WTC11 (cell line): ENCODE measurements at regions not wholly inside any gene's neighbourhood (a gene's known extent, or its start where the extent isn't known, plus 50 kb on each side); places are given as distances from the start of the nearest gene placed in this dataset.

Source experiments
- HMGA2 ChIP-seq: fragments of 250-450 bp; sonication (Bioruptor Pico); IDR thresholded peaks from 2 replicates; pipeline ENCODE4 v1.4.0; 2021; ENCODE audit warnings: mild to moderate bottlenecking, moderate library complexity
- JUN ChIP-seq: sonication (generic); formaldehyde crosslinking; IDR thresholded peaks from 2 replicates; pipeline ENCODE4 v1.8.0; 2023; ENCODE audit warnings: mild to moderate bottlenecking, missing genetic modification reagents
- NFYB ChIP-seq: sonication (generic); formaldehyde crosslinking; conservative IDR thresholded peaks from 2 replicates; pipeline ENCODE4 v1.8.0; 2022; ENCODE audit warnings: low read depth, missing genetic modification reagents
- SP1 ChIP-seq: sonication (generic); formaldehyde crosslinking; conservative IDR thresholded peaks from 2 replicates; pipeline ENCODE4 v1.8.1; 2022; ENCODE audit warnings: missing genetic modification reagents
- ZBTB21 ChIP-seq: sonication (generic); formaldehyde crosslinking; IDR thresholded peaks from 2 replicates; pipeline ENCODE4 v1.8.1; 2023; ENCODE audit warnings: mild to moderate bottlenecking, missing genetic modification reagents, borderline replicate concordance
- TF ChIP-seq, protein P1 (sequence below): fragments of 200-600 bp; IDR thresholded peaks from 2 replicates; pipeline ENCODE4 v1.8.0; 2022; ENCODE audit warnings: antibody characterized with exemption
- TF ChIP-seq, protein P2 (sequence below): sonication (generic); formaldehyde crosslinking; IDR thresholded peaks from 2 replicates; pipeline ENCODE4 v1.8.0; 2022; ENCODE audit warnings: mild to moderate bottlenecking, missing genetic modification reagents

DNA sequence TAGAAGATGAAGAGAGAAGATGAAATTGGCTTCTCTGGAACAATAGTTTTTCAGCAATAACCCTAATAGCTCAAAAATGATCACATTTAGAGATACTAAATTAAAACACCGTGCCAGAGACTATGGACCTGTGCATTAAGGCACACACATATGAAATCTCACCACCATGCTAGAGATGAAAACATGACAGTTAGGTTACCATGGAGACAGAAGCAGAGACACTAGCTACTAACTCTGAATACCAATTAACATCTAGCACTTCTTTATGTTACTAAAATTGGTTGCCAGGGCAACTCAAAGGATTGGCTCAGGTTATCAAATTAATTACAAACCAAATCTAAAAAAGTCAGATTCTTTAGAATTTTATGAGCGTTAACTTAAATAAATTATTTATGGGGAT is 337.7 kb downstream of the PLK2 start:
- TF ChIP-seq, protein P1, sequence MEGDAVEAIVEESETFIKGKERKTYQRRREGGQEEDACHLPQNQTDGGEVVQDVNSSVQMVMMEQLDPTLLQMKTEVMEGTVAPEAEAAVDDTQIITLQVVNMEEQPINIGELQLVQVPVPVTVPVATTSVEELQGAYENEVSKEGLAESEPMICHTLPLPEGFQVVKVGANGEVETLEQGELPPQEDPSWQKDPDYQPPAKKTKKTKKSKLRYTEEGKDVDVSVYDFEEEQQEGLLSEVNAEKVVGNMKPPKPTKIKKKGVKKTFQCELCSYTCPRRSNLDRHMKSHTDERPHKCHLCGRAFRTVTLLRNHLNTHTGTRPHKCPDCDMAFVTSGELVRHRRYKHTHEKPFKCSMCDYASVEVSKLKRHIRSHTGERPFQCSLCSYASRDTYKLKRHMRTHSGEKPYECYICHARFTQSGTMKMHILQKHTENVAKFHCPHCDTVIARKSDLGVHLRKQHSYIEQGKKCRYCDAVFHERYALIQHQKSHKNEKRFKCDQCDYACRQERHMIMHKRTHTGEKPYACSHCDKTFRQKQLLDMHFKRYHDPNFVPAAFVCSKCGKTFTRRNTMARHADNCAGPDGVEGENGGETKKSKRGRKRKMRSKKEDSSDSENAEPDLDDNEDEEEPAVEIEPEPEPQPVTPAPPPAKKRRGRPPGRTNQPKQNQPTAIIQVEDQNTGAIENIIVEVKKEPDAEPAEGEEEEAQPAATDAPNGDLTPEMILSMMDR = no peak
- TF ChIP-seq JUN (no peak), SP1 (CRISPR knock-in tag) (no peak), NFYB (CRISPR knock-in tag) (no peak), HMGA2 (CRISPR knock-in tag) (no peak), ZBTB21 (CRISPR knock-in tag) (no peak)
- TF ChIP-seq, protein P2, sequence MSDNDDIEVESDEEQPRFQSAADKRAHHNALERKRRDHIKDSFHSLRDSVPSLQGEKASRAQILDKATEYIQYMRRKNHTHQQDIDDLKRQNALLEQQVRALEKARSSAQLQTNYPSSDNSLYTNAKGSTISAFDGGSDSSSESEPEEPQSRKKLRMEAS (CRISPR knock-in tag) = no peak
